Karpas-422 (cell line): ENCODE measurements at regions not wholly inside any gene's neighbourhood (a gene's known extent, or its start where the extent isn't known, plus 50 kb on each side); places are given as distances from the start of the nearest gene placed in this dataset.

ENCODE experiments used
- DNase-seq: peaks from one replicate; pipeline ENCODE4 v3.0.0-alpha.2; 2015
- H2AFZ ChIP-seq: fragments of 200-600 bp; sonication (generic); 2 replicates; pipeline ENCODE4 v1.6.1; 2014; ENCODE audit warnings: antibody characterized with exemption, low read length, mixed read lengths
- H3K27ac ChIP-seq: fragments of 200-600 bp; sonication (generic); 2 replicates; pipeline ENCODE4 v1.5.1; 2014; ENCODE audit warnings: mild to moderate bottlenecking, low read length, moderate library complexity
- H3K27me3 ChIP-seq: fragments of 200-600 bp; sonication (generic); 2 replicates; pipeline ENCODE4 v1.6.1; 2014; ENCODE audit warnings: low read length, mixed read lengths
- H3K36me3 ChIP-seq: fragments of 200-600 bp; sonication (generic); 2 replicates; pipeline ENCODE4 v1.6.1; 2014; ENCODE audit warnings: low read length, mixed read lengths; ENCODE audit not compliant: insufficient read depth
- H3K4me1 ChIP-seq: fragments of 200-600 bp; sonication (generic); 2 replicates; pipeline ENCODE4 v1.6.1; 2014; ENCODE audit warnings: mild to moderate bottlenecking, low read length, mixed read lengths
- H3K4me2 ChIP-seq: fragments of 200-600 bp; sonication (generic); 2 replicates; pipeline ENCODE4 v1.6.1; 2014; ENCODE audit warnings: low read length, low read depth, mild to moderate bottlenecking; ENCODE audit not compliant: poor library complexity, severe bottlenecking
- H3K4me3 ChIP-seq: fragments of 200-600 bp; sonication (generic); 2 replicates; pipeline ENCODE4 v1.5.1; 2014; ENCODE audit warnings: mild to moderate bottlenecking, antibody characterized with exemption, low read length, mixed read lengths
- H3K79me2 ChIP-seq: fragments of 200-600 bp; sonication (generic); 2 replicates; pipeline ENCODE4 v1.6.1; 2014; ENCODE audit warnings: mild to moderate bottlenecking, low read length, mixed read lengths
- H3K9ac ChIP-seq: fragments of 200-600 bp; sonication (generic); 2 replicates; pipeline ENCODE4 v1.6.0; 2014; ENCODE audit warnings: low read length
- H3K9me2 ChIP-seq: fragments of 200-600 bp; sonication (generic), shearing (Covaris generic); replicated peaks from 2 replicates; pipeline ENCODE4 v1.6.0; 2014; ENCODE audit warnings: mild to moderate bottlenecking, low read length, moderate library complexity; ENCODE audit not compliant: insufficient read depth
- H3K9me3 ChIP-seq: fragments of 300-700, 200-600 bp; sonication (generic); 2 replicates; pipeline ENCODE4 v1.6.1; 2014; ENCODE audit warnings: low read length, mixed read lengths
- H4K20me1 ChIP-seq: fragments of 200-600 bp; sonication (generic); 2 replicates; pipeline ENCODE4 v1.6.1; 2014; ENCODE audit warnings: mild to moderate bottlenecking, antibody characterized with exemption, low read length, low read depth; ENCODE audit not compliant: insufficient read depth

DNA sequence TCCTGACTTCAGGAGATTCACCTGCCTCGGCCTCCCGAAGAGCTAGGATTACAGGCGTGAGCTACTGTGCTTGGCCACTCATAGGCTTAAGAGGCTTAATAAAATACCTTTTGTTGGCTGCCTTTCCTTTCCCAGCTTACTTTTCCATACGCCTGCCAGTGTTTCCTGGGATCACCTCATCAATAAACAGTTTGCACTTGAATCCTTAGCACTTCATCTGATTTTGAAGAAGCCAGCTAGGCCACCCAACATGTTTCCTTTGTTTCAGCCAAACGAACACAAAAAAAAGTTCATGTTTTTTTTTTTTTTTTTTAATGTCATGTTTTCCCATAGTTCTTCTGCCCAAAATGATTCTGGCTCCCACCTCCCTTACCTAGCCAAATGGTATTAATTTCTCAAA is 92.3 kb downstream of the RAP2B start:
- no peak overlapping the region for H3K4me2 ChIP-seq
- no peaks in the 10 kb centered on the region for H3K79me2 ChIP-seq
- no peak overlapping the region for H3K4me3 ChIP-seq
- no peaks in the 10 kb centered on the region for H3K9me3 ChIP-seq
- H2AFZ ChIP-seq = no peak overlapping the region
- no peaks in the 10 kb centered on the region for H4K20me1 ChIP-seq
- no peaks in the 10 kb centered on the region for H3K36me3 ChIP-seq
- H3K4me1 ChIP-seq = no peaks in the 10 kb centered on the region
- no peaks in the 10 kb centered on the region for H3K27me3 ChIP-seq
- no peak for DNase-seq
- H3K27ac ChIP-seq = no peak overlapping the region
- no peak overlapping the region for H3K9ac ChIP-seq
- H3K9me2 ChIP-seq = no peaks in the 10 kb centered on the region

DNA sequence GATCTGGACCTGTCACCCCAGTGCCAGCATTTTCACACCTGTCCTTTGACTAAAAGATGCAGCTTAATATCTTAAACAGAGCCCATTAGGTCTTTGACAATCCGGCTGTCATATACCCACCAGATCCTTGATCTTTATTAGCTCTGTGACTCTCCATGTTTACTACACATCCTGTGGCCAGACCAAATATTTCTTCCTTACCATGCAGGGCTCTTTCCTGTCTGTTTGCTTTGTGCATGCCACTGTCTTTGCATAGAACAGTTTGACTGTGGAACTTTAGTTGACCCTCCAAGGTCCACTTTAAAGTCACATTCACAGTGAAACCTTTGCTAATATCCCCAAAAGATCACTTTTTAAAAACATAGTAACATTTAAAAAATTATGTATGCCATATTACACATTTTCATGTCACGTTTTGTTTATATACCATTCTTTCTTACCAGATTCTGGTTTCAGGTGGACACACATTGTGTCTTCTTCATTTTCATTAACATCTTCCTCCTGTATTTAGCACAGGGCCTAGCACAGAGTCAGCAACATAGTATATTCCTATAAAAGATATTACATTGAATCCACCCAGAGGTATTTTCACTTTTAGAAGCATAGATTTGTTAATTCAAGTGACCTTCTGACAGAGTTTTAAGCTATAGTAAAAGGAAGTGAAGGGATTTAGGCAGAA is 95.8 kb downstream of the RAP2B start:
- no peak overlapping the region for H3K9ac ChIP-seq
- no peak overlapping the region for H2AFZ ChIP-seq

DNA sequence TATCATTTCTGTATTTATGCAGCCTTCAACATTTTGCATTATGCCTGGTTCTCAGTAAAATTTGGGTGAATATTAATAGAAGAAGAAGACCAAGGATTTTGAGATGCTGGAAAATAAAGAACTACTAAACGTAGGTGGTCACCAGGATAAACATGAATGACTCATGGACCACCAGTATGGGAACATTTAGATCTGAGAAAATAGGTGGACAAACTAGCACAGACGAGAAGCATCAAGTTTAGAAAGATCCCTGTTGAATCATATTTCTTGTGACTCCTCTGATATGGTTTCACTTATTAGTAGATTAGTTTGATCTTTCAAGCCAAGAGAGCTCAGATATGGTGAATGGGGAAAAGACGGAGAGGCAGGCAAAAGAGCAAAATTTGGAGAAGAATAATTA is 97.9 kb downstream of the RAP2B start:
- no peaks in the 10 kb centered on the region for H3K9me2 ChIP-seq
- no peak overlapping the region for H3K27ac ChIP-seq
- no peak for DNase-seq
- H4K20me1 ChIP-seq = no peaks in the 10 kb centered on the region
- H3K27me3 ChIP-seq = no peaks in the 10 kb centered on the region
- no peaks in the 10 kb centered on the region for H3K79me2 ChIP-seq
- H3K4me3 ChIP-seq = no peak overlapping the region
- no peak overlapping the region for H2AFZ ChIP-seq
- H3K36me3 ChIP-seq = no peaks in the 10 kb centered on the region
- H3K9ac ChIP-seq = no peak overlapping the region
- H3K4me1 ChIP-seq = no peaks in the 10 kb centered on the region
- H3K9me3 ChIP-seq = no peaks in the 10 kb centered on the region
- no peak overlapping the region for H3K4me2 ChIP-seq

More for the DNA sequence above, 95.8 kb downstream of the RAP2B start:
- no peaks in the 10 kb centered on the region for H3K9me3 ChIP-seq
- no peak overlapping the region for H3K4me2 ChIP-seq
- no peaks in the 10 kb centered on the region for H4K20me1 ChIP-seq
- no peaks in the 10 kb centered on the region for H3K4me1 ChIP-seq
- H3K4me3 ChIP-seq = no peak overlapping the region
- no peaks in the 10 kb centered on the region for H3K36me3 ChIP-seq
- no peak overlapping the region for H3K27ac ChIP-seq
- H3K9me2 ChIP-seq = no peaks in the 10 kb centered on the region
- no peaks in the 10 kb centered on the region for H3K27me3 ChIP-seq
- DNase-seq = no peak
- no peaks in the 10 kb centered on the region for H3K79me2 ChIP-seq

DNA sequence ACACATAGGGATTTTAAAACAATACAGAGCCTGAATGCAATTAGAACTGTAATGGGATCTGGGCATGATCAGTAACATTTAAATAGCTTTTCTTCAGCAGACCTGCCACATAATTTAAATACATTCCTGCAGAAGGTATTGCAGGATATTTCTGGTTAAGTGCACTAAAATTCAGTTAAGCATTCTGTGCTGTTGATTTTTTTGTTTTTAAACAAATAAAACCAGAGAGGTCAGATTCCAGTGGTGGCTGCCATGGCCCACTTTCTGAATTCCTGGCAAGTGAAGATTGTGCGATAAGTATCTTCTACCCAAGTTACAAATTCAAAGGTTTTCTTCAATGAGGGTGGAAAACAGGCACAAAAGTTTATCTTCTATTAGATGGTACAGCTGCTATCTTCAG is 98.7 kb downstream of the RAP2B start:
- H3K4me1 ChIP-seq = no peaks in the 10 kb centered on the region
- no peak overlapping the region for H3K4me3 ChIP-seq
- no peak overlapping the region for H3K9ac ChIP-seq
- DNase-seq = no peak
- H2AFZ ChIP-seq = no peak overlapping the region
- no peaks in the 10 kb centered on the region for H4K20me1 ChIP-seq
- no peaks in the 10 kb centered on the region for H3K79me2 ChIP-seq
- no peak overlapping the region for H3K27ac ChIP-seq
- no peak overlapping the region for H3K4me2 ChIP-seq
- no peaks in the 10 kb centered on the region for H3K36me3 ChIP-seq
- H3K9me2 ChIP-seq = no peaks in the 10 kb centered on the region
- H3K27me3 ChIP-seq = no peaks in the 10 kb centered on the region
- no peaks in the 10 kb centered on the region for H3K9me3 ChIP-seq

DNA sequence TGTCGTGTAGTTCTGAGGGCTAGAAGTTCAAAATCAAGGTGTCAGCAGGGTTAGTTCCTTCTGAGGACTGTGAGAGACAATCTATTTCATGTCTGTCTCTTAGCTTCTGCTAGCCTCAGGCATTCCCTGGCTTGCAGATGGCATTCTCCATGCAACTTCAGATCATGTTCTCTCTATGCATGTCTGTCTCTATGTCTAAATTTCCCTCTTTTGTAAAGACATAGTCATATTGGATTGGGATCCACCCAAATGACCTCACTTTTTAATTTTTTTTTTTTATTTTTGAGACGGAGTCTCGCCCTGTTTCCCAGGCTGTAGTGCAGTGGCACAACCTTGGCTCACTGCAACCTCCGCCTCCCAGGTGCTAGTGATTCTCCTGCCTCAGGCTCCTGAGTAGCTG is 104.6 kb downstream of the RAP2B start:
- Histone ChIP-seq H3K9me3 (no peaks in the 10 kb centered on the region; the same call in 1 of the 2 replicates), H3K4me1 (no peaks in the 10 kb centered on the region), H3K79me2 (no peaks in the 10 kb centered on the region), H3K27ac (no peak overlapping the region), H3K36me3 (no peaks in the 10 kb centered on the region), H2AFZ (no peak overlapping the region), H3K9ac (no peak overlapping the region), H3K4me3 (no peak overlapping the region), H3K4me2 (no peak overlapping the region), H3K27me3 (no peaks in the 10 kb centered on the region), H3K9me2 (no peaks in the 10 kb centered on the region), H4K20me1 (no peaks in the 10 kb centered on the region)
- no peak for DNase-seq

DNA sequence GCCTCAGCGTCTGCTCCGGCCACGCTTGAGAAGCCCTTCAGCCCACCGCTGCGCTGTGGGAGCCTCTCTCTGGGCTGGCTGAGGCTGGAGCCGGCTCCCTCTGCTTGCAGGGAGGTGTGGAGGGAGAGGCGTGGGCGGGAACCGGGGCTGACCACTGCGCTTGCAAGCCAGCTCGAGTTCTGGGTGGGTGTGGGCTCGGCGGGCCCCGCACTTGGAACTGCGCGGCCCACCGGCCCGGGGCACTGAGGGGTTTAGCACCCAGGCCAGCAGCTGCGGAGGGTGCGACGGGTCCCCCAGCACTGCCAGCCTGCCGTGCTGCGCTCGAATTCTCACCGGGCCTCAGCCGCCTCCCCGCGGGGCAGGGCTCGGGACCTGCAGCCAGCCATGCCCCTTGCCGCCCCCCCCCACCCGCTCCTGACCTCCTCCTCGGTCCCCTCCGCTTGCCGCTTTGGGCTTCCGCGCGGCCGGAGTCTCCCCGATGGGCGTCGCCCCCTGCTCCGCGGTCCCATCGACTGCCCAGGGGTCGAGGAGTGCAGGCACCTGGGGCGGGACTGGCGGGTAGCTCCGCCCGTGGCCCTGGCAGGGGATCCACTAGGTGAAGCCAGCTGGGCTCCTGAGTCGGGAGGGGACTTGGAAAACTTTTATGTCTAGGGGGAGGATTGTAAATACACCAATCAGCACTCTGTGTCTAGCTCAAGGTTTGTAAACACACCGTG is 106.7 kb downstream of the RAP2B start:
- Histone ChIP-seq H3K4me1 (no peaks in the 10 kb centered on the region), H3K4me2 (no peak overlapping the region), H3K27ac (no peak overlapping the region), H3K9me3 (no peaks in the 10 kb centered on the region; the same call in 1 of the 2 replicates), H3K4me3 (no peak overlapping the region), H3K9ac (no peak overlapping the region), H3K36me3 (no peaks in the 10 kb centered on the region), H3K27me3 (no peaks in the 10 kb centered on the region), H3K79me2 (no peaks in the 10 kb centered on the region), H2AFZ (no peak overlapping the region), H3K9me2 (no peaks in the 10 kb centered on the region), H4K20me1 (no peaks in the 10 kb centered on the region)
- no peak for DNase-seq

DNA sequence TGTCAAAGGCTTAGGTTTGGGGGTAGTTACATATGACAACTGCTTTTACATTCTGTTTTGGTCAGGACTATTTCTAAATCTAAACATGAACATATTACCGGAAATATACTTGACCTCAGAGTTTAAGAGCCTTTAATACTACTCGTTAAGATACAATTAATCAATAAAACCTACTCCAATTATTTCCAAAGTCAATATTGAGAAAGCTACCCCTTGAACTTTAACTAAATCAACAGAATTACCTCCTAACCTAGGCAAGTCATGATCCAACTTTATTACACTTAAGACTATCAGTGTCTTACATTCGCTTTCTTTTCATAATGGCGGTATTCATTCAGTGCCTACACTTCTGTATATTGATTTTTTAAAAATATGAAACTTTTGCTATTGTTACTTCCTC is 107.7 kb downstream of the RAP2B start:
- Histone ChIP-seq H3K9me2 (no peaks in the 10 kb centered on the region), H3K4me1 (no peaks in the 10 kb centered on the region), H2AFZ (no peak overlapping the region), H3K27ac (no peak overlapping the region), H4K20me1 (no peaks in the 10 kb centered on the region), H3K4me2 (no peak overlapping the region), H3K27me3 (no peaks in the 10 kb centered on the region), H3K9me3 (no peaks in the 10 kb centered on the region; the same call in 1 of the 2 replicates), H3K4me3 (no peak overlapping the region), H3K79me2 (no peaks in the 10 kb centered on the region), H3K36me3 (no peaks in the 10 kb centered on the region), H3K9ac (no peak overlapping the region)
- DNase-seq = no peak

DNA sequence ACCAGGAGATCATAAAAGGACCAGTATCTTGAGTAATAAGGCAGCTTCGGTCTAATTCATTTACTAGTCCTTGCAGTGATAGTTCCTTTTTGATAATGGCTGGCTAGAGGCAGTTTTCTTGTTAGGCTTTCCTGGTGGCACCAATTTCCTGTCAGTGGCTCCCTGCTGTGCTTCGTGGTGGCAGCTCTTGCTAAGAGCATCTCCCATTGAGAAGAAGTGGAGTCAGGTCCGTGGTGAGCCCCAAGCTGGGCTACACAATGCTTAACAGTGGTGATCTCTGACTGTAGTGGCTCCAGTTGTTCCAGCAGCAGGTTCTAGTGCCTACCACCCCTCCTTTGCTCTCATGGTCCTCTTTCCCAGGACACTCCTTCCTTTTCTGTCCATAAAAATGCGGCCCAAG is 111.2 kb downstream of the RAP2B start:
- H3K9me2 ChIP-seq = no peaks in the 10 kb centered on the region
- no peak for DNase-seq
- no peaks in the 10 kb centered on the region for H3K36me3 ChIP-seq
- no peaks in the 10 kb centered on the region for H3K9me3 ChIP-seq
- H4K20me1 ChIP-seq = no peaks in the 10 kb centered on the region
- H3K4me3 ChIP-seq = no peak overlapping the region
- no peak overlapping the region for H3K27ac ChIP-seq
- H3K79me2 ChIP-seq = no peaks in the 10 kb centered on the region
- no peaks in the 10 kb centered on the region for H3K27me3 ChIP-seq
- no peak overlapping the region for H3K9ac ChIP-seq
- H3K4me2 ChIP-seq = no peak overlapping the region
- H3K4me1 ChIP-seq = no peaks in the 10 kb centered on the region
- H2AFZ ChIP-seq = no peak overlapping the region
